NCI-H128 (cell line): ENCODE measurements at regions not wholly inside any gene's neighbourhood (a gene's known extent, or its start where the extent isn't known, plus 50 kb on each side); places are given as distances from the start of the nearest gene placed in this dataset.
"Not testable (repeated sequence)": the region's sequence is repeated elsewhere in the genome, so short reads cannot be mapped to it uniquely, and the experiment has no call there.

Experiments
- DNase-seq: peaks from one replicate; lab custom pipeline; 2025; ENCODE audit not compliant: unreplicated experiment; lab: John Stamatoyannopoulos, UW

DNA sequence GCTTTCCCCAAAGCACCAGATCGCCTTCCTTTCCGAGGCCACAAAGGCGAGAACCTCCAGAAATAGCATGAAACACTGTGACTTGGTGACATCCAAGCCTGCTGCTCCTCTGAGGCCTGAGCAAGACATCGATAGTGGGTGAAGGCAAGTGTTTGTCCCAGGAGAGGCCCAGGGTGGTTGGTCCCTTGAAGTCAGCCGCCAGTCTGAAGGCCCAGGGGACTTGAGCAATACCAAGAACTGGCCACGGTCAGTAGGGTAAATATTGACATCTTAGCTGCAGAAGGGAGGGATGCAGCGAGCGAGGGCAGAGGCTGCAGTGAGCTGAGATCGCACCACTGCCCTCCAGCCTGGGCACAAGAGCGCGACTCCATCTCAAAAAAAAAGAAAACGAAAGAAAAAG is 1533.5 kb downstream of the REEP3 start:
- not testable (repeated sequence) for DNase-seq

DNA sequence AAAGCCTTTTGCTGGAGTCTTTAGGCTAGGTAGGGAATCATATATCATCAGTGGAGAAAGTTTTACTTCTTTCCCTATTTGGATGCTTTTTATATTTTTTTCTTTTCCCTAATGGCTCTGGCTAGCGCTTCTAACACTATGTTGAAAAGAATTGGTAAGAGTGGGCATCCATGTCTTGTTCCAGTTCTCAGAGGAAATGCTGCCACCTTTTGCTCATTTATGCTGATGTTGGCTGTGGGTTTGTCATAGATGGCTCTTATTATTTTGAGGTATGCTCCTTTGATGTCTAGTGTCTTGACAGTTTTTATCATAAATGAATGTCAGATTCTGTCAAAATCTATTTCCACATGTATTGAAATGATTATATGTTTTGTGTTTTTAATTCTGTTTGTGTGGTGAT is 1544.1 kb downstream of the REEP3 start:
- DNase-seq, result no peak

DNA sequence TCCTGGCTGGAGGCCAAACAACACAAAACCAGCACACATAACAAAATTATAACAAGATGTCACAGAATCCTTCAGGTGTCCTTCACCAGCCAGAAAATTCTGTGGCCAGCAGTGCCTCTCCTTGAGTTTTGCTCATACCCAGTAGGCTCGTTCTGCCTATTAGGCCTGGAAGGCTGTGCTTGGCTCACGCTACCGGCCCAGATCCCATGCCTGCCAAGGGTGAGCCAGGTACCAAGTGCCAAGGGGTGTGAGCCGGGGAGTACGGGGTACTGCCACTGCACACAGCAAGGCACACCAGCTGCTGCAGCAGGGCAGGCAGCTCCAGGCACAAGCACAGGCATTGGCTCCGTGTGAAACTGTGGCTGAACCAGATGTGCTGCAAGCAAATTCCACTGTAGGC is 1562.0 kb downstream of the REEP3 start:
- DNase-seq, result no peak

DNA sequence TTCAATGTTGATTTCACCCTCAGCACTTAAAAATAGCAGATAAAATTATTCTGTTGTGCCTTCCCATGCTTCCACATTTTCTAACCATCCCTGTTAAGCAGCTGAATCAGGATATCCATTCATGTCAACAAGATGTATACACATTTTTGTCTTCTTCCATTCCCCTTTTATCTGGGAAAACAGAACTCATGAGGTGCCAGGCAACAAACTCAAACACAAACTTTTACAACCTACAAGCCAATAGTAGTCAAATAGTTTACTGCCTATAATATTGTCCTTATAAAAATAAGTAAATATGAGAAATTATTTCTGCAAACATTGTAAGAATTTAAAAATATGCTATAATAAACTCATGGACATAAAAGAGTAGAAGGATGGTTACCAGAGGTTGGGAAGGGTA is 1569.8 kb downstream of the REEP3 start:
- no peak for DNase-seq

GRCh38 chr10:65100146-65100545 is 1578.9 kb downstream of the REEP3 start:
- DNase-seq, result no peak

DNA sequence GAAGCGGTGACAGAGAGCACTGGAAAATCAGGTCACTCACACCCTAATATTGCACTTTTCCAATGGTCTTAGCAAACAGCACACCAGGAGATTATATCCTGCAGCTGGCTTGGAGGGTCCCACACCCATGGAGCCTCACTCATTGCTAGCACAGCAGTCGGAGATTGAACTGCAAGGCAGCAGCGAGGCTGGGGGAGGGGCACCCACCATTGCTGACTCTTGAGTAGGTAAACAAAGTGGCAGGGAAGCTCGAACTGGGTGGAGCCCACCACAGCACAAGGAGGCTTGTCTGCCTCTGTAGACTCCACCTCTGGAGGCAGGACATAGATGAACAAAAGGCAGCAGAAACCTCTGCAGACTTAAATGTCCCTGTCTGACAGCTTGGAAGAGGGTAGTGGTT is 1579.7 kb downstream of the REEP3 start:
- DNase-seq, result not testable (repeated sequence)

GRCh38 chr10:65110009-65110408 is 1588.8 kb downstream of the REEP3 start:
- no peak for DNase-seq

- not testable (repeated sequence) for DNase-seq
Observed at GRCh38 chr10:65111059-65111458, 1589.9 kb downstream of the REEP3 start.

GRCh38 chr10:65112573-65112972 is 1591.4 kb downstream of the REEP3 start:
- DNase-seq, result no peak

DNA sequence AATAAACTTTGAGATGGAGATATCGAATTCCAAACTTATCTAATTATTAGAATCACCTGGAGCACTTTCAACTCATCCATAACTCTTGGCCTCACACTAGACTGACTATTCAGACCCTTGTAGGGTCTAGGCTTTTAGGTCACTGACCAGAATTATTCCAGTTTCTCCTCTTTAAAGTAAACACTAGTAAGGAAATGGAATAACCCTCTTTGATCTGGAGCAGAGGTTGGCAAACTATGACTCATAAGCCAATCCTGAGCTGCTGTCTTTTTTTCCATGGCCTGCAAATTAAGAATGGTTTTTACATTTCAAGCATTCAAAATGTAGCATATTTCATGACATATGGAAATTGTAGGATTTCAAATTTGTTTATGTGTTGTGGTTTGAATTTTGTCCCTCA is 1601.9 kb downstream of the REEP3 start:
- no peak for DNase-seq

DNA sequence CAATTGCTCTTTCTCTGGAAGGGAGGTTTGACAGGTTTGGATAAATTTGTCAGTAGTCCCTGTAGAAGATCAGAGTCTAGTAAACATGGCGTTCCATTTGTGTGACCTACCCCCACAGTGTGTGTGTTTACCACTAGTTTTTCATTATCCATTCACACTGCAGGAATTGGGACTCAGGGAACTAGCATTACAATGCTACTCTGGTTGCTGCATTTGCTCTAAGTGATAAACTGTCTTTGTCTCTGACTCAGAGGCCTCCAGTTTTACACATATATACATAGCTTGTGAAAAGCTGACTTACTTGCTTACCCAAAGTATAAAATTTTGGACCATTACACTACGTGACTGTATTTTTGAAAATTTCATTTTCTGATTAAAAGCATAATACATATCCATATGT is 1604.0 kb downstream of the REEP3 start:
- no peak for DNase-seq

DNA sequence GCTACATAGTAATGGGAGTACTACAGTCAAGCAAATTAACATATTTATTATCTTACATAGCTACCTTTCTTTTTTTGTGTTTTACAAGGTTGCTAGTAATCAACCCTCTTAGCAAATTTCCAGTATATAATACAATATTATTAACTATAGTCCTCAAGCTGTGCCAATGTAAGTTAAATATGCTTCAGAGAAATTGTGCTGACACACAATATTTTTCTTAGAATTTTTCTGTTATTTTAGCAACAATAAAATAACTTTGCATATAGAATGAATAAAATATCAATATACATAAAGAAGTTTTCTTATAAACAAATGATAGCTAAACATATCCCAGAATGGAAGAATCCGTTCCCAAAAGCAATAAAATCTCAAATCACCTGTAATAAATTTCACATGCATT is 1605.1 kb downstream of the REEP3 start:
- no peak for DNase-seq

DNA sequence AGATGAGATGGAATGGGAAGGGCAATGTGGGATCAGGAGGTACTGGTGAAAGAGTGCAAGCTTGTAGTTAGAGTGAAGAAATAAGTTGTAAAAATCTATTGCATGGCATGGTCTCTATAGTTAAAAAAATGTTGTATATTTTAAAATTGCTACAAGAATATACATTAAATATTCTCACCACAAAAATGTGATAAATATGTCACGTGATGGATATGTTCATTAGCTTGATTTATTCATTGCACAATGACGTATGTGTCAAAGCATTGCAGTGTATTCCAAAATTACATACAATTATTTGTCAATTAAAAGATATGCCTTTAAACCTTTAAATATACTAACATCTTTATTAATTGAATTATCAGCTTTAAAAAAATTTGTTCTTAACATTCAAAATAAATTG is 1607.1 kb downstream of the REEP3 start:
- DNase-seq, result no peak

DNA sequence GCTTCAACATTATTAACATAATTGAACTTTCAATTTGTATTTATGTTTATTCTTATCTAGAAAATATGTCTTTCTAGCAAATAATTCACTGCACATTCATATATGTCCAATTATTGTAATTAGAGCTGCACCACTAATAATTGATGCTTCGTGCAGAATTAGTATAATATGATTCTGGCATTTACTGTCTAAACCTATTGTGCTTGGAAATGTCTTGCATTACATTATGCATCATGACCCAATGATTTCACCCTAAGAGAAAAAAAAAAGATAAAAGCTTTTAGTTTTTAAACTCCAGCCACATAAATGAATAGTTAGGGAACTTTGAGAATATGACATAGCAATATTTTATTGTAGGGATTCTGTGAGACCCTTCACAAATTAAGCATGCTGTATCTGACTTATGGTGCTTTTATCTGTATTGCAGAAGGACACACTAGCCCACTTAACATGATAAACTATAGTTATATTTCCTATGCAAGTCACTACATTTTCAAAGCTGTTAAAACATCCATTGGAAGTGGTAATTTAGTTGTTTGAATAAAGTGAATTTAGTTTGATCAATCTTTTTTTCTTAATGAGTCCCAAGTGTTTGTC is 1609.1 kb downstream of the REEP3 start:
- no peak for DNase-seq

DNA sequence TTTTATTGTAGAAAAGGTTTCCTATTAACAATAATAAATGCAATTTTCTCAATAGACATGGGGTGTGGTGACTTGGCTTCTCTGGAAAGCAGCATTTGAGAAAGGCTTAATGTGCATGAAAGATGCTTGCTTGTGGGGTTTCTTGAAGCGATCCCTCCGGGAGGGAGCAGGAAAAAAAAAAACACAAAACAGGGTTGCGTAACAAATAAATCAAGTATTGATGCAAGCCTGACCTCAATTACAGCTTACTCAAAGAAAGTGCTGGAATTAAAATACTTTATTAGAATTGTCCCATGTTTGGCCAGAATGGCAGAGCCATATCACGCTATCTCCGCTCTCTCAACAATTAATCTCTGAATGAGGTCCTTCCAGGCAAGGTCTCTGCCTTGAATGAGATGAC is 1612.5 kb downstream of the REEP3 start:
- no peak for DNase-seq

DNA sequence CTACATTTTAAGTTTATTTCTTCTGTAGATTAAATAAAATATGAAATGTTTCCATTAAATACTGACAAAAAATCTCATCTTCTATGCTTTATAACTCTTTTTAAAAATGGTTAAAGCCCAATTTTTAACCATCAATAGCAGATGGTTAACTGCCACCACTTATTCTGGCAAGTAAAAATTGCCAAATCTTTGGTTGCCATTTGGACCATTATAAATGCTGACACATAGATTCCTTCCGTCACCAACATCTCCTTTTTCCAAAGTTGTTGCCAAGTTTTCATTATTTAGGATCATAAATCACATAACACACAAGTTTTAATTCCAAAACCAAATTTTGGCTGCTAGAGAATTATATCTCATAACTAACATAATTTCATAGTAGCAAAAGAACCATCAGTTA is 1614.3 kb downstream of the REEP3 start:
- no peak for DNase-seq

- DNase-seq, result no peak
Observed at GRCh38 chr10:65142641-65143435, 1621.6 kb downstream of the REEP3 start.

- DNase-seq, result no peak
Observed at GRCh38 chr10:65143723-65144122, 1622.5 kb downstream of the REEP3 start.

GRCh38 chr10:65149878-65150277 is 1628.7 kb downstream of the REEP3 start:
- DNase-seq, result no peak

- DNase-seq, result no peak
Observed at GRCh38 chr10:65166272-65166671, 1645.1 kb downstream of the REEP3 start.

- DNase-seq, result no peak
Observed at GRCh38 chr10:65172249-65172648, 1651.0 kb downstream of the REEP3 start.

DNA sequence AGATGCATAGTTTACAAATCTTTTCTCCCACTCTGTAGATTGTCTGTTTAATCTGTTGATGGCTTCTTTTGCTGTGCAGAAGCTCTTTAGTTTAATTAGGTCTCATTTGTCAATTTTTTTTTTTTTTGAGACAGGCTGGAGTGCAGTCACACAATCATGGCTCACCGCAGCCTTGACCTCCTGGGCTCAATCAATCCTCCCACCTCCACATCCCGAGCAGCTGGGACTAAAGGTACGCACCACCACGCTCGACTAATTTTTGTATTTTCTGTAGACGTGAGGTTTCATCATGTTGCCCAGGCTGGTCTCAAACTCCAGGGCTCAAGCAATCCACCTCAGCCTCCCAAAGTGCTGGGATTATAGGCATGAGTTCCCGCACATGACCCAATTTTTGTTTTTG is 1655.8 kb downstream of the REEP3 start:
- DNase-seq, result no peak

GRCh38 chr10:65183236-65183635 is 1662.0 kb downstream of the REEP3 start:
- no peak for DNase-seq
